GM04503 (cell line): ENCODE measurements at regions not wholly inside any gene's neighbourhood (a gene's known extent, or its start where the extent isn't known, plus 50 kb on each side); places are given as distances from the start of the nearest gene placed in this dataset.
A peak's percentile ranks its signal among the peaks of the same experiment; 100 is the strongest.
"Not testable (repeated sequence)": the region's sequence is repeated elsewhere in the genome, so short reads cannot be mapped to it uniquely, and the experiment has no call there.

Experiments used
- DNase-seq: peaks from one replicate; pipeline ENCODE4 v3.0.0-alpha.2; 2012; ENCODE audit warnings: low read depth

DNA sequence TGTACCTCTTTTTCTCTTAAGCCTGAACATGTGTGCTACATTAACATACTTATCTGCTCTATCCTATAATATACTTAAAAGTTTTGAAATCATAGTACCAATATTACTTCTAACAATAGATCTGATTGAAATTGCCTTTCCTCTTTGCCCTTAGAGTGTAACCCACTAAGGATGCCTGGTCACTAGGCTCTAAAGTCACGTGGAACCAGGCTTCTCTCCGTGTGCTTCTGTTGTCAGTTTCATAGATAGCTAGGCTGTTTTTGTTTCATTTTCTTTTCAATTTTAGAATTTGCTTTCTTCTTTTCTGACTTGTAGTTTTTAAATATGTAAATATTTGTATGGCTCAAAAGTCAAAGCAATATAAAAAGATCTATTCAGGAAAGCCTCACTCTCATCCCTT, 100.5 kb upstream of the PZP start:
- not testable (repeated sequence) for DNase-seq

- not testable (repeated sequence) for DNase-seq
Observed at GRCh38 chr12:9308163-9308562, 100.0 kb upstream of the PZP start.

- not testable (repeated sequence) for DNase-seq
Observed at GRCh38 chr12:9307255-9307654, 99.1 kb upstream of the PZP start.

- DNase-seq, result not testable (repeated sequence)
Observed at GRCh38 chr12:9306004-9306403, 97.8 kb upstream of the PZP start.

GRCh38 chr12:9304540-9304939, 96.3 kb upstream of the PZP start:
- not testable (repeated sequence) for DNase-seq

GRCh38 chr12:9295872-9296271, 87.7 kb upstream of the PZP start:
- not testable (repeated sequence) for DNase-seq

DNA sequence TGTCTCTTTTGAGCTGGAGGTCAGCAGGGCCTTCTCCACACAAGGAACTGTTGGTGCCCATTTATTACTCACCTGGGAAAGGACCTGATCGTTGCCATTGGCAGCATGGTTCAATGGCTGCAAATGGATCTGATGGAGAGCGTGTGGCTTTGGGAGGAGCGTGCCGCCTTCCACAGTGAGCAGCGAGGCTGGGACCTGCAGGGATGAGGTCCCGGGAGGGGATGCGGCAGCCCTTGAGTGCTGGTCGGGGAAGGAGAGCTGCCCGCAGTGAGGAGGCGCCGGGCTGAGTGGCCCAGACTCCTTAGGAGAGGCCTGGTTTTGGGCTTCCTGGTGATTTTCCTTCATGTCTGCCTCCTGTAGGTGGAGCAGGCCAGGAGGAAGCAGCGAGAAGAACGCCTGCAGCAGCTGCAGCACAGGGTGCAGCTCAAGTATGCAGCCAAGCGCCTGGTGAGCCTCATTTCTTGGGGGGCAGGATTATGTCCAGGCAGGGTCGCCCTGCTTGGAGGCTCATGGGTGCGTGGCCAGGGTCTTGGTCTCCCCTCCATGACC, 86.0 kb upstream of the PZP start:
- DNase-seq, result not testable (repeated sequence)

GRCh38 chr12:9293391-9293790, 85.2 kb upstream of the PZP start:
- not testable (repeated sequence) for DNase-seq

DNA sequence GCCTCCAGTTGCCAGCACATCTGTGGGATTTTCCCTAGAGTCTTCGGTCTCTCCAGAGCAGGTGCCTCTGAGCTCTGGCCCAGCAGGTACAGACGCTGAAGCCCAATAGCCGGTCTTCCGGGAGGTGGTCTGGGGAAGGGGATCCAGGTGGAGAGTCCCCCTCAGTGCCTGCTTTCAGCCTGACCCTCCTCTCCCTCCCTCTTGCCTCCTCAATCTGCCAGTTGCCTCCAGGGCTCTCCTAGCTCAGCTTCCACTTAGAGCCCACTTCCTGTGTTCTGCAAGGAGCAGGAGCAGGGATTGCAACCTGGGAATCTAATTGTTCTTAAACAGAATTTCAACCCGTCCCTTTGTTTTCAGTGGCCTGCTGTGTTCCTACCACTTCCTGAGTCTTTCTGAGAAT, 81.8 kb upstream of the PZP start:
- not testable (repeated sequence) for DNase-seq

DNA sequence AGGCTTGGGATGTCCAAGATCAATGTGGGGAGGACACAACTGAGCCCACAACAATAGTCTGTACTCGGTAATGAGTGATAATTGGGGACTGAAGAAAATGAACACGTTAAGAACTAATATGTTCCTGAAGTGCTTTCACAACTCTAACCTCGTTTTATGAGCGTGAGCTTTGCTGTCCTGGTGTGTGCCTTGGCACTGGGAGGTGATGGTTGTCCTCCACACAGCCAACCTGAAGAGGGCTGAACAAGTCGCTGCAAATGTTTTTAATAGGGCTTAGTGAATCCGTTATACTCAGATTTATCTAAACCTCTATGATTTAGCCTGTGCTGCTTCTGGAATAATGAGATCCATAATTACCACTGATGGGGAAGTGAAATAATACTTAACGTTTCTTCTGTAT, 76.5 kb upstream of the PZP start:
- DNase-seq, result not testable (repeated sequence)

GRCh38 chr12:9284197-9284596, 76.0 kb upstream of the PZP start:
- not testable (repeated sequence) for DNase-seq

- peak; percentile 31 for DNase-seq
Observed at GRCh38 chr12:9283346-9284095, 75.3 kb upstream of the PZP start.

DNA sequence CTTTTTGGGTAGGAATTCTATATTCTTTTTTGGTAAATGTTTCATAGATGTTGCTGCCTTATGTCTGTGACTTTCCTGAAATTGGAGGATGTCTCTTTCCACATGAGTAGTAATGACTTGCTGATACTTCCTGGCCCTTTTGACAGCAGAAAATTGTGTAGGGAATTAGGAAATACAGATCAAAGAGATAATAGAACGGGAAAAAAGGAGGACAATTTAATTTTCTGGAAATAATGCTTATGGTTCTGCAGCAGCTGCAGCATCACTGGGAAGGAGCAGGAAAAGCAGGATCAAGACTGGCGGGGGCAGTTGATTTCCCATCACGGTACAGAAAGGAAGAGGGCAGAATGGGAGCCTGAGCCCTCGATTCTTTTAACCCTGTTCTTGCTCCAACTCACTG, 68.8 kb upstream of the PZP start:
- DNase-seq, result no peak

- DNase-seq, result no peak
Observed at GRCh38 chr12:9273276-9273675, 65.1 kb upstream of the PZP start.

- DNase-seq, result no peak
Observed at GRCh38 chr12:9271875-9272274, 63.7 kb upstream of the PZP start.

DNA sequence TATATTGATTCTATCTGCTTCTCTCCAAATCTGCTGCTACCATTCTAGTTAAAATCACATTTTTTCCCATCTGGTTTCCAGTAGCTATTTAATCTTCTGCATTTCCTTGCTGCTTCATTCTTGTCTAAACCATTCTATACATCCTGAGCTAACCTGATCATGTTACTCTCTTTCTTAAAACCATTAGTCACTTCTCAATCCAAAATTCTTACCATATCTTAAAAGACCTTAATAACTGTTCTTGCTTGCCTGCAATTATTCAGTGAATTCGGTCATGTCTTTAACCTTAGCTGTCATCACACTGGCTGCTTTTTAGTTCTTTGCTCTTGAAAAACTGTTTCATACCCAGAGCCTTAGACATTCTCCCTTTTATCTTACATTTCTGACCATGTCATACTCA, 56.4 kb upstream of the PZP start:
- DNase-seq, result no peak

DNA sequence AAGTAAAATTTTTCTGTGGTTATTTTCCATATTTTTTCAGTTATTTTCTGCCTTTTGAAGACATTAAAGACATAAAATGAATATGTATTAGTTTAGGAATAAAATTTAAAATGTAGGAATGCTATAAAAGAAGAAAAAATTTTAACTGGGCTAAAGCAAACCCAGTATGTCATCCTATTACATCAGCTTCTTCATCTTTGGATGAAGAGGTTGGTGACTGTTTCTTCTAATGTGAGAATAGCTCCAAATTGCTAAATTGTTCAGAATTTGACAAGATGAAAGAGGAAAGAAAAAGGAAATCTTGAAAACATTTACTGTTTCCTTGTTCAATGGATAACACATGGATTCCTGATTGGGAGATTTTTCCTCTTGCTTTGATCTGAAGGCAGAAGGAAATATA, 52.7 kb upstream of the PZP start:
- DNase-seq, result no peak

GRCh38 chr12:9258676-9259075, 50.5 kb upstream of the PZP start:
- DNase-seq, result no peak
